NCI-H2196 (cell line): ENCODE measurements at regions not wholly inside any gene's neighbourhood (a gene's known extent, or its start where the extent isn't known, plus 50 kb on each side); places are given as distances from the start of the nearest gene placed in this dataset.

Experiments used
- DNase-seq: peaks from one replicate; lab custom pipeline; 2025; ENCODE audit not compliant: unreplicated experiment; lab: John Stamatoyannopoulos, UW

GRCh38 chr2:220194630-220195584 lies 567.5 kb downstream of the SLC4A3 start:
- DNase-seq = no peak

- no peak for DNase-seq
These were observed 571.5 kb downstream of the SLC4A3 start for GRCh38 chr2:220198896-220199295.

GRCh38 chr2:220202066-220202465 lies 574.6 kb downstream of the SLC4A3 start:
- no peak for DNase-seq

- DNase-seq = no peak
These were observed 581.7 kb downstream of the SLC4A3 start for GRCh38 chr2:220209093-220209492.

GRCh38 chr2:220209751-220210150 lies 582.3 kb downstream of the SLC4A3 start:
- DNase-seq = no peak

GRCh38 chr2:220212296-220213080 lies 585.1 kb downstream of the SLC4A3 start:
- no peak for DNase-seq

- DNase-seq = no peak
These were observed 588.4 kb downstream of the SLC4A3 start for GRCh38 chr2:220215785-220216184.

- no peak for DNase-seq
These were observed 591.9 kb downstream of the SLC4A3 start for GRCh38 chr2:220219371-220219770.

- DNase-seq = no peak
These were observed 592.6 kb downstream of the SLC4A3 start for GRCh38 chr2:220220009-220220408.

- DNase-seq = no peak
These were observed 594.6 kb downstream of the SLC4A3 start for GRCh38 chr2:220221992-220222391.

GRCh38 chr2:220224691-220225543 lies 597.5 kb downstream of the SLC4A3 start:
- no peak for DNase-seq

- DNase-seq = no peak
These were observed 598.6 kb downstream of the SLC4A3 start for GRCh38 chr2:220226076-220226475.

GRCh38 chr2:220226546-220226945 lies 599.1 kb downstream of the SLC4A3 start:
- DNase-seq = no peak

GRCh38 chr2:220227266-220227920 lies 600.0 kb downstream of the SLC4A3 start:
- DNase-seq = no peak

- no peak for DNase-seq
These were observed 601.0 kb downstream of the SLC4A3 start for GRCh38 chr2:220228310-220229006.

GRCh38 chr2:220240641-220241040 lies 613.2 kb downstream of the SLC4A3 start:
- DNase-seq = no peak

GRCh38 chr2:220241423-220241822 lies 614.0 kb downstream of the SLC4A3 start:
- DNase-seq = no peak

GRCh38 chr2:220243571-220243970 lies 616.1 kb downstream of the SLC4A3 start:
- DNase-seq = no peak

- no peak for DNase-seq
These were observed 619.0 kb downstream of the SLC4A3 start for GRCh38 chr2:220246386-220246785.
